ENCODE measurements at regions not wholly inside any gene's neighbourhood (a gene's known extent, or its start where the extent isn't known, plus 50 kb on each side); places are given as distances from the start of the nearest gene placed in this dataset.

DNA sequence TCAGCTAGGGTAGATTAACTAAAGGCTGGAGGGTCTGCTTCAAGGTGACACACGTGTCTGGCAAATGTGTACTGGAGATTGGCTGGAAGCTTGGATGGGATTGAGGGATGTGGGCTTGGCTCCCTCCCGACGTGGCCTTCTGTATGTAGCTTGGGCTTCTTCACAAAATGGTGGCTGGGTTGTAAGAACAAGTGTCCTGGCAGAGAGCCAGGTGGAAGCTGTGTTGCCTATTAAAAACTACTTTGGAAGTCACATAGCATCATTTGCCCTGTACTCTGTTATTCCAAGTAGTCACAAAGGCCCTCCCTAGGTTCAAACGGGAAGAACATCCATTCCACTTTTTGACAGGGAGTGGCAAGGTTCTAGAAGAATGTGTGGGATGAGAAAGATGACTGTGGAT is 174.1 kb upstream of the PRICKLE1 start:
- Histone ChIP-seq H3K4me3 (replicated peaks in 1 of 3; ENCODE audit: low read depth in 2 of 3, low read length in 3 of 3) (no peak overlapping the region), H3K9ac (ENCODE audit: insufficient read depth, low read length, poor library complexity, severe bottlenecking) (no peak overlapping the region), H3K36me3 (replicated peaks in 1 of 2; ENCODE audit: control insufficient read depth in 1 of 2, insufficient read depth in 2 of 2, low read length in 2 of 2) (no peaks in the 10 kb centered on the region), H3K27ac (ENCODE audit: low read depth in 1 of 2, low read length in 2 of 2) (no peak overlapping the region), H4K20me1 (ENCODE audit: insufficient read depth, low read length) (no peaks in the 10 kb centered on the region), H3K4me2 (replicated peaks; ENCODE audit: extremely low read depth, low read length, poor library complexity, severe bottlenecking) (no peak overlapping the region), H3K4me1 (ENCODE audit: control insufficient read depth in 1 of 2, insufficient read depth in 2 of 2, low read length in 2 of 2) (no peaks in the 10 kb centered on the region), H2AFZ (ENCODE audit: insufficient read depth, low read depth, low read length, poor library complexity, severe bottlenecking) (no peak overlapping the region), H3K27me3 (ENCODE audit: control insufficient read depth in 2 of 2, insufficient read depth in 2 of 2, low read length in 2 of 2) (no peaks in the 10 kb centered on the region), H3K9me3 (replicated peaks in 1 of 2; ENCODE audit: control insufficient read depth in 1 of 2, insufficient read depth in 1 of 2, low read length in 2 of 2) (peaks cover 0 to 3% of the 10 kb centered on the region in 2 donors), H3K79me2 (ENCODE audit: insufficient read depth, low read length) (no peaks in the 10 kb centered on the region)
- intact Hi-C loops (cut with micrococcal nuclease), result no loop called here
- Mint-ChIP-seq H3K9me3 (peaks cover 0 to 14% (median 4%) of the 10 kb centered on the region in 7 donors), H3K4me3 (no peak overlapping the region), H3K27me3 (ENCODE audit: low read depth in 3 of 3) (no peaks in the 10 kb centered on the region), H3K27ac (no peak overlapping the region), H3K36me3 (no peaks in the 10 kb centered on the region), H3K4me1 (no peaks in the 10 kb centered on the region)
- DNase-seq, result no peak
- TF ChIP-seq, protein P1, sequence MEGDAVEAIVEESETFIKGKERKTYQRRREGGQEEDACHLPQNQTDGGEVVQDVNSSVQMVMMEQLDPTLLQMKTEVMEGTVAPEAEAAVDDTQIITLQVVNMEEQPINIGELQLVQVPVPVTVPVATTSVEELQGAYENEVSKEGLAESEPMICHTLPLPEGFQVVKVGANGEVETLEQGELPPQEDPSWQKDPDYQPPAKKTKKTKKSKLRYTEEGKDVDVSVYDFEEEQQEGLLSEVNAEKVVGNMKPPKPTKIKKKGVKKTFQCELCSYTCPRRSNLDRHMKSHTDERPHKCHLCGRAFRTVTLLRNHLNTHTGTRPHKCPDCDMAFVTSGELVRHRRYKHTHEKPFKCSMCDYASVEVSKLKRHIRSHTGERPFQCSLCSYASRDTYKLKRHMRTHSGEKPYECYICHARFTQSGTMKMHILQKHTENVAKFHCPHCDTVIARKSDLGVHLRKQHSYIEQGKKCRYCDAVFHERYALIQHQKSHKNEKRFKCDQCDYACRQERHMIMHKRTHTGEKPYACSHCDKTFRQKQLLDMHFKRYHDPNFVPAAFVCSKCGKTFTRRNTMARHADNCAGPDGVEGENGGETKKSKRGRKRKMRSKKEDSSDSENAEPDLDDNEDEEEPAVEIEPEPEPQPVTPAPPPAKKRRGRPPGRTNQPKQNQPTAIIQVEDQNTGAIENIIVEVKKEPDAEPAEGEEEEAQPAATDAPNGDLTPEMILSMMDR (IDR thresholded peaks at IDR 0.05), result no peak
- WGBS (ENCODE audit: insufficient coverage), result 91% methylated on average over 3 of the region's 4 CpGs

DNA sequence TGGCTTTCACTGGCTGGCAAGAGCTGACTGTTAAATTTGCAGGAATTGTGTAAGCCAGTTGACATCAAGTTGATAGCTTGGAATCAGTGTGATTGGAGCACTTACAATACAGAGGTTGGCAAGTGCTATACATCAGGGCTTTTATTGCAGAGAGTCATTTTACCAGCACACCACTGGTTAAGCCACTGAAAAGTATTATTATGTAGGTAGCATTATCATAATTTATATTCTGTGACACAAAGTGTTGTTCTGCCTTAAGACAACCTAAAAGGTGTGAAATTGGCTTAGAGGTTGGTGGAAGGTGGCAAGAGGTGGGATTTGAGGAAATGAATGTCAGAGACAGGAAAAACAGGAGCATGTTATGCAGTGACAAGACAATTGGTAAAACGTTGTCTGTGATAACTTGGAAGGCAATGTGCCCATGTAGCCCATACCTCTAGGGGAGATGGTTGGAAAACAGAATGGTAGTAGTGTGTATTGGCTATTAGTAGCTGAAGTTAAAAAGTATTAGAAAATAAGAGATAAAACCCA is 172.9 kb upstream of the PRICKLE1 start:
- H3K9me3 ChIP-seq (replicated peaks in 1 of 2; ENCODE audit: control insufficient read depth in 1 of 2, insufficient read depth in 1 of 2, low read length in 2 of 2), result peaks cover 0 to 3% of the 10 kb centered on the region in 2 donors
- no peak overlapping the region for H3K4me3 Mint-ChIP-seq
- TF ChIP-seq, protein P1 (IDR thresholded peaks at IDR 0.05), result no peak
- WGBS (ENCODE audit: insufficient coverage), result 11% methylated on average over 1 of the region's 1 CpG
- DNase-seq, result no peak
- H3K4me1 Mint-ChIP-seq, result no peaks in the 10 kb centered on the region
- no peak overlapping the region for H2AFZ ChIP-seq (ENCODE audit: insufficient read depth, low read depth, low read length, poor library complexity, severe bottlenecking)
- no peak overlapping the region for H3K27ac ChIP-seq (ENCODE audit: low read depth in 1 of 2, low read length in 2 of 2)
- H3K79me2 ChIP-seq (ENCODE audit: insufficient read depth, low read length), result no peaks in the 10 kb centered on the region
- H3K9me3 Mint-ChIP-seq, result peaks cover 0 to 14% (median 4%) of the 10 kb centered on the region in 7 donors
- H3K36me3 Mint-ChIP-seq, result no peaks in the 10 kb centered on the region
- intact Hi-C loops (cut with micrococcal nuclease), result no loop called here
- H3K4me1 ChIP-seq (ENCODE audit: control insufficient read depth in 1 of 2, insufficient read depth in 2 of 2, low read length in 2 of 2), result no peaks in the 10 kb centered on the region
- no peak overlapping the region for H3K4me3 ChIP-seq (replicated peaks in 1 of 3; ENCODE audit: low read depth in 2 of 3, low read length in 3 of 3)
- no peaks in the 10 kb centered on the region for H3K36me3 ChIP-seq (replicated peaks in 1 of 2; ENCODE audit: control insufficient read depth in 1 of 2, insufficient read depth in 2 of 2, low read length in 2 of 2)
- no peaks in the 10 kb centered on the region for H3K27me3 ChIP-seq (ENCODE audit: control insufficient read depth in 2 of 2, insufficient read depth in 2 of 2, low read length in 2 of 2)
- H4K20me1 ChIP-seq (ENCODE audit: insufficient read depth, low read length), result no peaks in the 10 kb centered on the region
- no peaks in the 10 kb centered on the region for H3K27me3 Mint-ChIP-seq (ENCODE audit: low read depth in 3 of 3)
- H3K9ac ChIP-seq (ENCODE audit: insufficient read depth, low read length, poor library complexity, severe bottlenecking), result no peak overlapping the region
- no peak overlapping the region for H3K27ac Mint-ChIP-seq
- H3K4me2 ChIP-seq (replicated peaks; ENCODE audit: extremely low read depth, low read length, poor library complexity, severe bottlenecking), result no peak overlapping the region
